ENCODE measurements at regions not wholly inside any gene's neighbourhood (a gene's known extent, or its start where the extent isn't known, plus 50 kb on each side); places are given as distances from the start of the nearest gene placed in this dataset.

GRCh38 chr1:110816945-110817344, 56.0 kb upstream of the CD53 start:
- DNase-seq: no peak
- ATAC-seq: no peak

- ATAC-seq (no peak), DNase-seq (no peak)
Measured at GRCh38 chr1:110811529-110811928, 61.4 kb upstream of the CD53 start.

GRCh38 chr1:110800079-110800478, 72.9 kb upstream of the CD53 start:
- ATAC-seq (no peak), DNase-seq (no peak)

GRCh38 chr1:110798691-110799256, 74.2 kb upstream of the CD53 start:
- no peak for ATAC-seq
- DNase-seq: no peak

- no peak for ATAC-seq
Measured at GRCh38 chr1:110788673-110789072, 84.3 kb upstream of the CD53 start.

GRCh38 chr1:110787328-110788071, 85.4 kb upstream of the CD53 start:
- DNase-seq (no peak), ATAC-seq (peak; percentile 64)

More at GRCh38 chr1:110788673-110789072, 84.3 kb upstream of the CD53 start:
- DNase-seq: no peak

- ATAC-seq (no peak), DNase-seq (no peak)
Measured at GRCh38 chr1:110786802-110787327, 86.1 kb upstream of the CD53 start.

GRCh38 chr1:110785612-110786011, 87.3 kb upstream of the CD53 start:
- no peak for ATAC-seq
- no peak for DNase-seq

- no peak for ATAC-seq
- DNase-seq: no peak
Measured at GRCh38 chr1:110785055-110785454, 87.9 kb upstream of the CD53 start.

GRCh38 chr1:110783292-110783918, 89.5 kb upstream of the CD53 start:
- peak; percentile 62 for ATAC-seq
- DNase-seq: peak; percentile 38

- ATAC-seq (no peak), DNase-seq (no peak)
Measured at GRCh38 chr1:110781525-110781924, 91.4 kb upstream of the CD53 start.

GRCh38 chr1:110780600-110781484, 92.1 kb upstream of the CD53 start:
- peak; percentile 72 for DNase-seq

GRCh38 chr1:110779636-110780035, 93.3 kb upstream of the CD53 start:
- no peak for ATAC-seq
- DNase-seq: no peak

More at GRCh38 chr1:110780600-110781484, 92.1 kb upstream of the CD53 start:
- peak; percentile 53 for ATAC-seq

GRCh38 chr1:110778821-110779220, 94.1 kb upstream of the CD53 start:
- no peak for ATAC-seq
- no peak for DNase-seq

- no peak for ATAC-seq
- no peak for DNase-seq
Measured at GRCh38 chr1:110777228-110777627, 95.7 kb upstream of the CD53 start.

- no peak for ATAC-seq
- no peak for DNase-seq
Measured at GRCh38 chr1:110774398-110774797, 98.5 kb upstream of the CD53 start.

- ATAC-seq (no peak), DNase-seq (no peak)
Measured at GRCh38 chr1:110773813-110774212, 99.1 kb upstream of the KCNA3 start.

- DNase-seq (no peak), ATAC-seq (no peak)
Measured at GRCh38 chr1:110771245-110772022, 96.7 kb upstream of the KCNA3 start.

- ATAC-seq (no peak), DNase-seq (no peak)
Measured at GRCh38 chr1:110770832-110771231, 96.1 kb upstream of the KCNA3 start.

GRCh38 chr1:110768605-110769004, 93.9 kb upstream of the KCNA3 start:
- DNase-seq (no peak), ATAC-seq (no peak)

GRCh38 chr1:110766336-110766647, 91.6 kb upstream of the KCNA3 start:
- DNase-seq (no peak), ATAC-seq (no peak)
